ENCODE measurements at regions not wholly inside any gene's neighbourhood (a gene's known extent, or its start where the extent isn't known, plus 50 kb on each side); places are given as distances from the start of the nearest gene placed in this dataset.

DNA sequence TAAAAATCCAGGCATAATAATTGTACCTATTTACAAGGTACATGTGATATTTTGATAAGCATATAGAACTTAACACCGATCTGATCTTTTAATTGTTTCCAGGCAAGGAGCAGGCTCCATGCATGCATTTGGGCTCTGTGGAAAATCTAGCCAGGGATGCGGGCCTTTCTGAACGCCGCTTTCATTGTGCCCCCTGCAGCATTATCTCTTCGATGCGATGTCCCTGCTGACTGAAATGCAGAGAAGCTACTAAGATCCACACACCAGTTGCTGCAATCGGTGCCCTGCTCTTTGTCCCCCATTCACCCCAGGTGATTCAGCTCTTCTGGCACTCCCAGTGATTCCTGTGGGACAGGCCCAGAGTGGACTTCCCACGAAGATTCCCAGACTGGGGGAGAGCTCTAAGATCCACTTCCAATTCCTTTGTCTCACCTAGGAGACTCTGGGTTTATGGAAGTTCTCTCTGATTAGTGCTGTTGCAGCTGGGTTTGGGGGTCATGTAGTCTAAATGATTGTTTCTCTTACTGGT lies 254.3 kb upstream of the AGA start:
- POLR2A ChIA-PET = no interaction called here
- DNase-seq (ENCODE audit: low read depth, low spot score) = no peak

More for the DNA sequence above, 254.3 kb upstream of the AGA start:
- CTCF ChIA-PET = no interaction called here
- H3K27me3 ChIP-seq (ENCODE audit: insufficient read depth, low read length) = no peaks in the 10 kb centered on the region
- no peak overlapping the region for H3K27ac ChIP-seq (ENCODE audit: low read depth, low read length)
- H3K4me1 ChIP-seq (ENCODE audit: control insufficient read depth in 1 of 2, insufficient read depth in 2 of 2, low read length in 2 of 2) = no peaks in the 10 kb centered on the region; a peak in 1 of 4 replicates
- TF ChIP-seq SIN3A (IDR thresholded peaks at IDR 0.05; ENCODE audit: low read depth) (no peak), CTCF (IDR thresholded peaks at IDR 0.05 in 2 of 3, conservative IDR thresholded peaks at IDR 0.05 in 1 of 3; ENCODE audit: borderline replicate concordance in 1 of 3, insufficient read depth in 1 of 3, low read depth in 2 of 3, low read length in 2 of 3) (no peak), POLR2AphosphoS5 (IDR thresholded peaks at IDR 0.05; ENCODE audit: low read depth, low read length) (no peak), SP1 (IDR thresholded peaks at IDR 0.05; ENCODE audit: low read depth) (no peak), POLR2A (IDR thresholded peaks at IDR 0.05; ENCODE audit: borderline replicate concordance, extremely low read depth, insufficient read depth, insufficient read length) (no peak), CEBPB (IDR thresholded peaks at IDR 0.05; ENCODE audit: low read depth) (no peak), ELF1 (IDR thresholded peaks at IDR 0.05; ENCODE audit: borderline replicate concordance, low read depth) (no peak), EZH2 (IDR thresholded peaks at IDR 0.05) (no peak), ZFX (IDR thresholded peaks at IDR 0.05) (no peak), JUND (IDR thresholded peaks at IDR 0.05) (no peak), MAX (IDR thresholded peaks at IDR 0.05) (no peak), RAD21 (IDR thresholded peaks at IDR 0.05; ENCODE audit: low read depth) (no peak), EZH2phosphoT487 (IDR thresholded peaks at IDR 0.05; ENCODE audit: borderline replicate concordance) (no peak), CBX3 (IDR thresholded peaks at IDR 0.05; ENCODE audit: low read depth) (no peak), ZNF274 (IDR thresholded peaks at IDR 0.05; ENCODE audit: low read depth, low read length) (no peak), EGR1 (IDR thresholded peaks at IDR 0.05; ENCODE audit: low read depth) (no peak)
- TF ChIP-seq, protein P1, sequence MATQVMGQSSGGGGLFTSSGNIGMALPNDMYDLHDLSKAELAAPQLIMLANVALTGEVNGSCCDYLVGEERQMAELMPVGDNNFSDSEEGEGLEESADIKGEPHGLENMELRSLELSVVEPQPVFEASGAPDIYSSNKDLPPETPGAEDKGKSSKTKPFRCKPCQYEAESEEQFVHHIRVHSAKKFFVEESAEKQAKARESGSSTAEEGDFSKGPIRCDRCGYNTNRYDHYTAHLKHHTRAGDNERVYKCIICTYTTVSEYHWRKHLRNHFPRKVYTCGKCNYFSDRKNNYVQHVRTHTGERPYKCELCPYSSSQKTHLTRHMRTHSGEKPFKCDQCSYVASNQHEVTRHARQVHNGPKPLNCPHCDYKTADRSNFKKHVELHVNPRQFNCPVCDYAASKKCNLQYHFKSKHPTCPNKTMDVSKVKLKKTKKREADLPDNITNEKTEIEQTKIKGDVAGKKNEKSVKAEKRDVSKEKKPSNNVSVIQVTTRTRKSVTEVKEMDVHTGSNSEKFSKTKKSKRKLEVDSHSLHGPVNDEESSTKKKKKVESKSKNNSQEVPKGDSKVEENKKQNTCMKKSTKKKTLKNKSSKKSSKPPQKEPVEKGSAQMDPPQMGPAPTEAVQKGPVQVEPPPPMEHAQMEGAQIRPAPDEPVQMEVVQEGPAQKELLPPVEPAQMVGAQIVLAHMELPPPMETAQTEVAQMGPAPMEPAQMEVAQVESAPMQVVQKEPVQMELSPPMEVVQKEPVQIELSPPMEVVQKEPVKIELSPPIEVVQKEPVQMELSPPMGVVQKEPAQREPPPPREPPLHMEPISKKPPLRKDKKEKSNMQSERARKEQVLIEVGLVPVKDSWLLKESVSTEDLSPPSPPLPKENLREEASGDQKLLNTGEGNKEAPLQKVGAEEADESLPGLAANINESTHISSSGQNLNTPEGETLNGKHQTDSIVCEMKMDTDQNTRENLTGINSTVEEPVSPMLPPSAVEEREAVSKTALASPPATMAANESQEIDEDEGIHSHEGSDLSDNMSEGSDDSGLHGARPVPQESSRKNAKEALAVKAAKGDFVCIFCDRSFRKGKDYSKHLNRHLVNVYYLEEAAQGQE (IDR thresholded peaks at IDR 0.05; ENCODE audit: low read depth) = no peak
- TF ChIP-seq, protein P2, sequence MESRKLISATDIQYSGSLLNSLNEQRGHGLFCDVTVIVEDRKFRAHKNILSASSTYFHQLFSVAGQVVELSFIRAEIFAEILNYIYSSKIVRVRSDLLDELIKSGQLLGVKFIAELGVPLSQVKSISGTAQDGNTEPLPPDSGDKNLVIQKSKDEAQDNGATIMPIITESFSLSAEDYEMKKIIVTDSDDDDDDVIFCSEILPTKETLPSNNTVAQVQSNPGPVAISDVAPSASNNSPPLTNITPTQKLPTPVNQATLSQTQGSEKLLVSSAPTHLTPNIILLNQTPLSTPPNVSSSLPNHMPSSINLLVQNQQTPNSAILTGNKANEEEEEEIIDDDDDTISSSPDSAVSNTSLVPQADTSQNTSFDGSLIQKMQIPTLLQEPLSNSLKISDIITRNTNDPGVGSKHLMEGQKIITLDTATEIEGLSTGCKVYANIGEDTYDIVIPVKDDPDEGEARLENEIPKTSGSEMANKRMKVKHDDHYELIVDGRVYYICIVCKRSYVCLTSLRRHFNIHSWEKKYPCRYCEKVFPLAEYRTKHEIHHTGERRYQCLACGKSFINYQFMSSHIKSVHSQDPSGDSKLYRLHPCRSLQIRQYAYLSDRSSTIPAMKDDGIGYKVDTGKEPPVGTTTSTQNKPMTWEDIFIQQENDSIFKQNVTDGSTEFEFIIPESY (IDR thresholded peaks at IDR 0.05; ENCODE audit: extremely low read depth, insufficient replicate concordance, low read length) = no peak
- TF ChIP-seq, protein P3, sequence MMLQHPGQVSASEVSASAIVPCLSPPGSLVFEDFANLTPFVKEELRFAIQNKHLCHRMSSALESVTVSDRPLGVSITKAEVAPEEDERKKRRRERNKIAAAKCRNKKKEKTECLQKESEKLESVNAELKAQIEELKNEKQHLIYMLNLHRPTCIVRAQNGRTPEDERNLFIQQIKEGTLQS (IDR thresholded peaks at IDR 0.05) = no peak
- no peak overlapping the region for H2AFZ ChIP-seq (ENCODE audit: low read depth, low read length, poor library complexity, severe bottlenecking)
- H3K79me2 ChIP-seq (ENCODE audit: insufficient read depth, low read length) = no peaks in the 10 kb centered on the region
- H4K20me1 ChIP-seq (ENCODE audit: insufficient read depth) = no peaks in the 10 kb centered on the region
- H3K4me3 ChIP-seq (replicated peaks in 1 of 2; ENCODE audit: low read depth in 1 of 2, low read length in 2 of 2) = no peak overlapping the region
- RAD21 ChIA-PET (ENCODE audit: low non-redundant PET in 1 of 2, low total read pairs in 2 of 2, uncharacterized antibody in 2 of 2, unreplicated experiment in 2 of 2) = no interaction called here
- intact Hi-C loops (cut with micrococcal nuclease) = no loop called here
- H3K9me3 ChIP-seq (ENCODE audit: control insufficient read depth in 1 of 2, insufficient read depth in 1 of 2, low read depth in 1 of 2, low read length in 2 of 2) = no peaks in the 10 kb centered on the region
- no peak for ATAC-seq
- no peak overlapping the region for H3K9ac ChIP-seq (ENCODE audit: low read length)
- H3K36me3 ChIP-seq (ENCODE audit: control insufficient read depth in 1 of 2, insufficient read depth in 2 of 2, low read length in 2 of 2) = no peaks in the 10 kb centered on the region
- H3K9me2 ChIP-seq (ENCODE audit: insufficient read depth) = no peaks in the 10 kb centered on the region
- H3K4me2 ChIP-seq (ENCODE audit: low read length) = no peak overlapping the region
- no TSS peak for BruUV-seq (replicated peaks)

All from HCT116 (cell line).